Activated CD8-positive, alpha-beta T cell treated with anti-CD3 and anti-CD28 coated beads for 36 hours (primary cell): ENCODE measurements at regions not wholly inside any gene's neighbourhood (a gene's known extent, or its start where the extent isn't known, plus 50 kb on each side); places are given as distances from the start of the nearest gene placed in this dataset.

ENCODE experiments used
- ATAC-seq: fragments of 200-7000 bp; cut with Tn5 transposase; one replicate; pipeline ENCODE4 v1.10.0; 2021; ENCODE audit warnings: mild to moderate bottlenecking, moderate library complexity
- CTCF ChIA-PET: fragments of 350-600 bp; sonication (Branson Sonifier 250); formaldehyde crosslinking; loops from one replicate; lab custom pipeline; 2021; ENCODE audit warnings: antibody characterized with exemption; lab: Charles Lee
- POLR2A ChIA-PET: fragments of 350-600 bp; sonication (Branson Sonifier 250); formaldehyde crosslinking; loops from one replicate; lab custom pipeline; 2021; ENCODE audit warnings: antibody characterized with exemption; lab: Charles Lee
- DNase-seq: peaks from one replicate; pipeline ENCODE4 v3.0.0-alpha.2; 2020
- H3K27ac Mint-ChIP-seq: one replicate; pipeline ENCODE4 v1.8.0; 2021; ENCODE audit warnings: mild to moderate bottlenecking, mixed read lengths
- H3K27me3 Mint-ChIP-seq: one replicate; pipeline ENCODE4 v1.8.0; 2021; ENCODE audit warnings: mixed read lengths
- H3K36me3 Mint-ChIP-seq: one replicate; pipeline ENCODE4 v1.8.0; 2021; ENCODE audit warnings: low read depth, mixed read lengths
- H3K4me1 Mint-ChIP-seq: one replicate; pipeline ENCODE4 v1.8.0; 2021; ENCODE audit warnings: low read depth, mixed read lengths
- H3K4me3 Mint-ChIP-seq: one replicate; pipeline ENCODE4 v1.8.0; 2021; ENCODE audit warnings: mild to moderate bottlenecking, moderate library complexity, mixed read lengths
- H3K9me3 Mint-ChIP-seq: one replicate; pipeline ENCODE4 v1.8.0; 2021; ENCODE audit warnings: mixed read lengths
- CTCF ChIP-seq: fragments of 200-600 bp; IDR thresholded peaks from one replicate; pipeline ENCODE4 v1.8.0; 2022; ENCODE audit warnings: antibody characterized with exemption, mild to moderate bottlenecking
- intact Hi-C: fragments of 100-400 bp; cut with micrococcal nuclease; formaldehyde crosslinking; loops from one replicate; pipeline ENCODE4 v1.10.0; 2022

GRCh38 chr18:78145096-78145495, 834.5 kb upstream of the SALL3 start:
- DNase-seq, result no peak
- POLR2A ChIA-PET, result no interaction called here
- Mint-ChIP-seq H3K27me3 (peaks cover 2% of the 10 kb centered on the region), H3K4me1 (no peaks in the 10 kb centered on the region), H3K36me3 (no peaks in the 10 kb centered on the region), H3K9me3 (no peaks in the 10 kb centered on the region), H3K27ac (no peak overlapping the region), H3K4me3 (no peak overlapping the region)
- no peak for ATAC-seq
- CTCF ChIA-PET, result no interaction called here
- intact Hi-C loops, result no loop called here
- no peak for TF ChIP-seq CTCF

GRCh38 chr18:78146136-78147085, 833.2 kb upstream of the SALL3 start:
- no peak for ATAC-seq
- Mint-ChIP-seq H3K4me3 (no peak overlapping the region), H3K36me3 (no peaks in the 10 kb centered on the region), H3K9me3 (no peaks in the 10 kb centered on the region), H3K4me1 (no peaks in the 10 kb centered on the region), H3K27ac (no peak overlapping the region), H3K27me3 (peaks cover under 1% of the 10 kb centered on the region)
- no peak for DNase-seq
- ChIA-PET CTCF (no interaction called here), POLR2A (no interaction called here)
- no peak for TF ChIP-seq CTCF
- intact Hi-C loops, result no loop called here

- no peaks in the 10 kb centered on the region for H3K36me3 Mint-ChIP-seq
- ChIA-PET CTCF (no interaction called here), POLR2A (no interaction called here)
- intact Hi-C loops, result no loop called here
- no peaks in the 10 kb centered on the region for H3K27me3 Mint-ChIP-seq
- H3K9me3 Mint-ChIP-seq, result no peaks in the 10 kb centered on the region
- TF ChIP-seq CTCF, result no peak
- no peak for ATAC-seq
- H3K4me1 Mint-ChIP-seq, result no peaks in the 10 kb centered on the region
- H3K4me3 Mint-ChIP-seq, result no peak overlapping the region
- no peak overlapping the region for H3K27ac Mint-ChIP-seq
- DNase-seq, result no peak
Observed at GRCh38 chr18:78150590-78150989, 829.0 kb upstream of the SALL3 start.

GRCh38 chr18:78151234-78151633, 828.4 kb upstream of the SALL3 start:
- ChIA-PET CTCF (no interaction called here), POLR2A (no interaction called here)
- no peak for TF ChIP-seq CTCF
- Mint-ChIP-seq H3K27me3 (no peaks in the 10 kb centered on the region), H3K36me3 (no peaks in the 10 kb centered on the region), H3K4me1 (no peaks in the 10 kb centered on the region), H3K27ac (no peak overlapping the region), H3K4me3 (no peak overlapping the region), H3K9me3 (no peaks in the 10 kb centered on the region)
- no peak for DNase-seq
- no peak for ATAC-seq
- intact Hi-C loops, result no loop called here

- POLR2A ChIA-PET, result no interaction called here
- ATAC-seq, result no peak
- Mint-ChIP-seq H3K9me3 (no peaks in the 10 kb centered on the region), H3K27ac (no peak overlapping the region), H3K27me3 (no peaks in the 10 kb centered on the region), H3K36me3 (no peaks in the 10 kb centered on the region), H3K4me3 (no peak overlapping the region), H3K4me1 (no peaks in the 10 kb centered on the region)
- no peak for DNase-seq
- CTCF ChIA-PET, result no interaction called here
- intact Hi-C loops, result no loop called here
- TF ChIP-seq CTCF, result no peak
Observed at GRCh38 chr18:78151948-78152725, 827.5 kb upstream of the SALL3 start.
